ENCODE measurements at regions not wholly inside any gene's neighbourhood (a gene's known extent, or its start where the extent isn't known, plus 50 kb on each side); places are given as distances from the start of the nearest gene placed in this dataset.

DNA sequence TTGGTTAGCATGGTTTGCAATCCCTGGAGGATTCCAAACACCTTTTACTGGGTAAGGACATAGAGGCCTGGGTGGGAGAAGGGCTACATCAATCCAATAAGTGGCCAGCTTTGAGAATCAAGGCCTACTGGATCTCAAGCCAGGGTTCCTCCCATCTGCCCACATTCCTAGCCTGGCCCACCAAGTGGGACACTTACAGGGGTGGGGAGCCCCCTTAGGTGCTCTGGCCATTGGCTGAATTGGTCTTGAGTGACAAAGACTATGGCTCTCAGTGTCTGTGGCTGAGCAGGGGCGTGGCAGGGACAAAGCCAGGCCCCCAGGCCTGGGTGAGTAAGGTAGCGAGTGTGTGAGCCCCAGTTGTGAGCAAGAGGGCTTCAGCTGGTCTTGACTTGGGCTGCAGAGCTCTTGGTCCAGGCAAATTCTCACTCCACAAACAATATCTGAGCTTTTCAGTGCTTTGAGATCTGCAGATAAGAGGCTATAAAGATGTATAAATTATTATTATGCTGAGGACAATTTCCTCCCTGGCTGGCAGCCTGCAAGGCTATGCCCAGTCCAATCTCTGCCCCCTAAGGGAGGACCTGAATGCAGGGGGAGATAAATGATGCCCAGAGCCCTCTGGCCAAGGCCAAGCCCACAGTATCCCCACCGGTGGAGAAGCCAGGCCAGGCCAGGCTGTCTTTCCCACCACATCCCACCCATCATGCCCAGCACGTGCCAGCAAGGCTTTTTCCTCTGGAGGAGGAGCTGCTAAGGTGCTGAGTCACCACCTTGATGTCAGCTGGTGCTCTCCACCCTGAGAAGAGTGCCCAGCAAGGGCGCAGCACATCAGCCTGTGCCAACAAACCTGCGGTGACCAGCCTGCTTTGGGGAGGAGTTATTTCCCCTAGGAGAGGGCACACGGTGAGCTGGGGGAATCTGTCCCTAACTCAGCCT lies 80.7 kb upstream of the DUSP5 start:
- no peak for DNase-seq

DNA sequence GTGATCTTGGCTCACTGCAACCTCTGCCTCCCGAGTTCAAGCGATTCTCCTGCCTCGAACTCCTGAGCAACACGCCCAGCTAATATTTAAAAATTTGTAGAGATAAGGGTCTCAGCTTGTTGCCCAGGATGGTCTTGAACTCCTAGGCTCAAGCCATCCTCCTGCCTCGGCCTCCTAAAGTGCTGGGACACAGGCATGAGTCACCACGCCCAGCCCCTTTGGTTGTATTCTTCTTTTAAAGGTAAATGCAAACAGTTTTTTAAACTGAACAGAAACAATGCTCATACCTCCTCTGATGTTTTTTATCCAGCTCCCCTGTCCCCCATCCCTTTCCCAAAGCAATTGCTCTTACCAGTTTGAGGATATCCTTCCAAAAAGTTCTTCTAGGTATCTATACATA lies 79.5 kb upstream of the DUSP5 start:
- no peak for DNase-seq

DNA sequence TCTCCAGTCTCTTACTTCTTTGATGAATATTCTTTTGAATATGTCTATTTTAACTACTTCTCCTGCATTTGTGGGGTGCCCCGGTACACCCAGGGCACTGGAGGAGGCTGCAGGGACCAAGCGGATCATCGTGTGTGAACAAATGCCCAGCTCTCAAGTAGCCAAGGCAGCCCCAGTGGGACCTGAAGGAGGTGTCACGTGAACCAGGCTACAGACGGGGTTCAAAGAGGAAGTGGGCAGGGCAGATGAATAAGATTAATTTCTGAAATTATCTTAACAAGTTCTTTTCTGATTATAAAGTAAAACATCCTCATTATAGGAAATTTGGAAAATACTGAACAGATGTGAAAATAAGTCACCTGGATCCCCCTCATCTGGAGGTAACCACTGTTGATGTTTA lies 78.4 kb upstream of the DUSP5 start:
- DNase-seq, result no peak

DNA sequence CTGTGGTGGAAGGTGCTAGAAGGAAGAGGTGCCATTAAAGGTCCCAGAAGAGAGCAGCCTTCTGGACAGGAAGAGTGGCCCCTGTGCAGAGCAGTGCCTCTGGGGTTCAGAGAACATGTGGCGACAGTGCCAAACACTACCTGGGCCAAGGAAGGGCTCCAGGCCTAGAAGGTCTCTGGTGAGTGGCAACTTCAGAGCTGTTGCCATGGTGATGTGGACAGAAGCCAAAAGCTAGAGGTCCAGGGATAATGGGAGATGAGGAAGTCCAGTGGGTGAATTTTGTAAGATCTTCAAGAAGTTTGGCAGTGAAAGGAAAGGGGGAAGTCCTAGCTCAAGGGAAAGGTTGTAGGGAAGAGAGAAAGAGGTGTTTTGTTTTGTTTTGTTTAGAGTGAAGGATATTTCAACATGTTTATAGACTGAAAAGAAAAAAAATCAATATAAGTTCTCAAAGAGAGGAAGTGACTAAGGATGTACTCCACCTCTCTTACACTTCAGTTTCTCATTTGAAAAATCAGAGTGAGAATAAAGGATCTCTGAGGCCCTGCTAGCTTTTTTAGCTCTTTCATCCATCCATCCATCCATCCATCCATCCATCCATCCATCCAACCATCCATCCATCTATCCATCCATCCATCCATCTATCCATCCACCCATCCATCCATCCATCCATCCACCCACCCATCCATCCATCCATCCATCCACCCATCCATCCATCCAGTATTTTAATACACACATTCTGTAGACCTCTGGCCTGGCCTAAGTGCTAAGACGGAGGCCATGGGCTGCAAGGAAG lies 77.1 kb upstream of the DUSP5 start:
- no peak for DNase-seq

DNA sequence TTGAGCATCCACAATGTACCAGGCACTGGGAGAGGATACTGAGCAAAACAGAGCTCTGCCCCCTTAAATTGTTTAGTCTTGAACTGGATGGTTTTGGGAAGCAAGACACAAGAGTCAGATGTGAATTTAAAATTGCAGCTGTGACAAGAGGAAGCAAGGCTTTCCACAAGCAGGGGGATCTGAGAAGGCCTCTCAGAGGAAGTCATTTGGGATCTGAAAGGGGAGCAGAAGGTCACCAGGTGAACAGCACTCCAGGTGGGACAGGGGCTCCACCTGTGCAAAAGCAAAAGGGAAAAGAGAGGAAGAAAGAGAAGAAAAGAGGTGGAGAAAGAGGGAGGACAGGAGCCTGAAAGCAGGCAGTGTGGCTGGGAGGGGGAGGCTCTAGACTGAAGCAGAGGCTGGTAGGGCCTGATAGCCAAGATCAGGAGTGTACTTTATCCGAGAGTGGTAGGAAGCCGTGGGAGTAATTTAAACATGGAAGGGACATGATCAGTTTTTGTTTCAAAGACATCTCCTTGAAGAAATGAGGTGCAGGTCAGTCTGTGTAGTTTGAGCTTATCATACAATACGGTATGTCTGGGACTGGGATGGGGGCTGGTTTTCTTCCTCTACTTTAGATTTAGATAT lies 76.1 kb upstream of the DUSP5 start:
- DNase-seq, result no peak

DNA sequence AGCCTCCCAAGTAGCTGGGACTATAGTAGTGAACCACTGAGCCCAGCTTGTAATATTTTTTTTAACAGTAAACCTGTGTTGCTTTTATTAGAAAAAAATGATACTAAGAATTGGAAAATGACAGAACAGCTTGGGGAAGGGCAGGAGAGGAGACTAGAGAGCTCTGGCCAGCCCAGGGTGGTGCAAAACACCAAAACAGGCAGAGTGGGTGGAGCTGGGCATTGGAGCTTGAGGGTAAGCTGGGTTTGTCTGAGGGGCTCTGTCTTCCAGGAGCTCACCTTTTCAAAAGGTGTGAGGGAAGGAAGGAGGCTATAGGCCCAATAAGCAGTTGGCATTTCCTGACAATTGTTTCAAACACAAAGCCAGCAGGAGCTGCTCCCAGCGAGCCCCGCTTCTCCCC lies 75.2 kb upstream of the DUSP5 start:
- no peak for DNase-seq

DNA sequence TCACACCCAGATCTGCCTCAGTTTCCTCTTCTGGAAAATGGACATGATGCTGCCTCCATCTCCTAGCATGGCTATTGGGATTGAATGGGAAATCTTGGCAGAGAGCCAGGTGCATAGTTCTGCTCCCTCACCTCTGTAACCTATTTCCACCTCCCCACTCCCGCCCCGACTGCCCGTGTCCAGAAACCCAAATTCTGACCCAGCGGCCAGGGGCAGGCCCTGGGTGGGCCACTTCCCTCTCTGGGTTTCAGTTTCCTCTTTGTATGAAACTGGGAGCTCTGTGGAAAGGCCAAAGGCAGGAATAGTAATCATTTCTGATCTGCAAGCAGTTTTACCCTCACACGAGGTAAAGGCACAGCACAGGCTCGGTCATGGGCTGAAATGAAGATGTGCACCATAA lies 74.1 kb upstream of the DUSP5 start:
- DNase-seq, result no peak

DNA sequence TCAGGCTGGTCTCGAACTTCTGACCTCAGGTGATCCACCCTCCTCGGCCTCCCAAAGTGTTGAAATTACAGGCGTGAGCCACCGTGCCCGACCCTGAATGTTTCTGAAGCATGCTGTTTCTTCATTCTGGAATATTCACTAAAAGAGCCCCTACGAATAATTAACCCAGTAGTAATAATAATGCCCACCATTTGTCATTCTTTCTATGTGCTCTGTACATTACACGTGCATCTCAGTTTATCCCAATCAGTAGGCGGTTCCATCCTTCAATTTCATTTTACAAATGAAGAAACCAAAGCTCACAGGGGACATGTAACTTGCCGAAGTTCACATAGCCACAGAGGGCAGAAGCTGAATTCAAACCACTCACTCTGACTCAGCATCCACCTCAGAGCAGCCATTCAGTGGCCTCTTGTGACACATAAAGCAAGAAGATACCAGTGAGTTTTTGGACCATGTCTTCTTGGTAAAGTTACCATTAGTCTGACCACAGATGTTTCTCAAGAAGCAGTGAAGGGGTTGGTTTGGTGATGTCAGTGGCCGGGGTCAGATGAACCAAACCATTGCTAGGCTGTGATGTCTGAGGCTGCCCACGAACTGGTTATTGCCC lies 71.9 kb upstream of the DUSP5 start:
- DNase-seq, result no peak

DNA sequence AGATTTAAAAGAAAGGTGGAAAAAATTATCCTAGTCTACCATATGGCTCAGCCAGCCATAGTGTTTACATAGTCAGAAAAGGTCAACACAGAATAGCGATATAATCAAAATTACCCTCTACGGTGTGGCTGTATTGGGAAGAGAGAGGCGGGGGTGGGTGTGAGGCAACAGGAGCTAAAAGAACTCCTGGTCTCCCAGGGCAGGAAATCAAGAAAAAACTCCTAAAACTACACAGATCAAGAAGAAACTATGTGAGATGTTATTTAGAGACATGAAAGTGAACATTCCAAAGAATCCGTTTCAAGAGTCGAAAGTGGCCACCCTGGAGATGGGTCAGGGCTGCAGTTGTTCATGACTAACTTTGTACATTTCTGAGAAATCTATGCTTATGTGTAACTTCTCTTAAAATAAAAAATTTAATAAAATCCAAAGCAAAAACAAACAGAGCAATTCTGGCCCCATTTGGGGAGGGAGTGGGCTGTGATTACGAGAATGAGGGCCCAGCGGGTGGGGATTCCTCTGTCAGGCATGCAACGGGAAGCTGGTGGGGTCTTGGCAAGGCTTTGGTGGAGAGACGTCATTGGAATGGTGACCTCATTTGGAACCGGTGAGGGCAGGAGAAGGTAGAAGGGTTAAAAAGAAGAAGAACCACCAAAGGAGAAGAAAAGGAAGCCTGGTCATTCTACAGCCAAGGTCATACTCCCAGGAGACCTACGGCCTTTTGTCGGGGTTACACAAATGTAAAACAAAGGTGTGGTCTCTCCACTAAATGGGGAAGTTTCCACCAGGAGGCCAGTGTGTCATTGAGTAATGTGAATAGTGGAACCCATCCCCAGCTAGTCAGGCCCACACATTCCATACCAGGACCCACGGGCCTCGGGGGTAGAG lies 71.2 kb upstream of the DUSP5 start:
- no peak for DNase-seq

DNA sequence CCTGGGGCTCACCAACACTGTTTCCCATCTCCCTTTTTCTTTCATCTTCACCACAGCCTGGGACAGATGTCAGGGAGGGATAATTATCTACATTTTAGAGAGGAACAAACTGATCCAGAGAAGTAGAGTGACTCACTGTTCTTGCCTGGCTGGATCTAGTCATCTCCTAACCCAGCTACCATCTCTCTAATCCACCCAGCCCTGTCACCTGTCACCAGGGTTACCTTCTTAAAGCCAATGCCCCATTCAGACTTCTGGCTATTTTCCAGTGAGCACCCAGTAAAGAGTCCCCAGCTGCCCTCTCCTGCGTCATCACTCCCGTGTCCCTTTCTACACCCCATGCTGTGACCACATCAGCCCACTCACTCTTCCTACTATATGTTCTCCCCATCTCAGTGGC lies 68.4 kb upstream of the DUSP5 start:
- DNase-seq, result no peak

DNA sequence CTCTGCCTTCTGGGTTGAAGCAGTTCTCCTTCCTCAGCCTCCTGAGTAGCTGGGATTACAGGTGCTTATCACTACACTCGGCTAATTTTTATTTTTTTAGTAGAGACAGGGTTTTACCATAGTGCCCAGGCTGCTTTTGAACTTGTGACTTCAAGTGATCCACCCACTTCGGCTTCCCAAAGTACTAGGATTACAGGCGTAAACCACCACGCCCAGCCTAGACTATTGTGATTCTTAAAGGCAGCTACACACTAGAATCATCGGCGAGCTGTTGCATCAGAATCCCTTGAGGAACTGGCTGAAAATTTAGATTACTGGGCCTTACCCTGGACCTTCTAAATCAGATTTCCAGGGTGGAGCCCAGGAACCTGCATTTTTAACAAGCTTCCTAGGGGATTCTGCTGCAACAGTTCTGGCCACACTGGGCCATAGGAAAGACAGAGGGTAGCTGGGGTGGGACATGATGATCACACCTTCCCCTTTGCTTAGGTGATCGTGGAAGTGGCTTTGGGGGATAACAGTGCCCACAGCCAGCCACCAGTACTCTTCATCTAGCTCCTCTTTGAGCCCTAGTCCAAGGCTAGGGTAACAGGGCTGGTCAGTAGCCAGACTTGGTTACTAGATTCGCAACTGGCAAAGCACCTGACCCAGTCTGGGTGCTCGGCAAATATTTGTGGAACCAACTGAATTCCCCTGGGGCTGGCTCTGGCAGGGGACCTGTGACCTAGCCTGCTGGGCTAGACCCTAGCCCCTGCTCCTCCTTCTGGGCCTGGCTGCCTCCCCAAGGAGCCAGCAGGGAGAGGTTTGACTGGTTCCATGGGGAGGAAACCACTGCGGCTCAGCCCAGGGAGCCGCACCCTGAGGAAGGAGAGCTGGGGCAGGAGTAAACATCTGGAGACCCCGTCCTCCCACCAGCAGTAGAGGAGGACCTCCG lies 67.1 kb upstream of the DUSP5 start:
- DNase-seq, result no peak

DNA sequence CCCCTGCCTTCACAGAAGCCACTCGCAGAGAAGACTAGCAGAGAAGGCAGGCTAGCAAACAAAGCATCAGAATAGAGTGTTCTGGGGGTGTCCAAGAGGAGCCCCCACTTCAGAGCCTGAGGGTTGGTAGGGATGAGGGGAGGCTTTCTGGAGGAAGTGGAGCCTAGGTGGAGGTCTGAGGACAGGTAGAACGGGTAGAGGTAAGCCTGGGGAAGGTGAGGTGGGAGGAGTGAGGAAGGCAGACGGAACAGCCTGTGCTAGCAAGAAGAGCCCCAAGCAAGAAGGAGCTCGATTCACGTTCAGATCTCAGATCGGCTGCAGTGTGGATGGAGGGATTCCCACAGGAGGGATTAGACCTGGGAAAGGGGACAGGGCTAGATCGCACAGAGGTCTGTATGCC lies 66.0 kb upstream of the DUSP5 start:
- DNase-seq, result no peak

DNA sequence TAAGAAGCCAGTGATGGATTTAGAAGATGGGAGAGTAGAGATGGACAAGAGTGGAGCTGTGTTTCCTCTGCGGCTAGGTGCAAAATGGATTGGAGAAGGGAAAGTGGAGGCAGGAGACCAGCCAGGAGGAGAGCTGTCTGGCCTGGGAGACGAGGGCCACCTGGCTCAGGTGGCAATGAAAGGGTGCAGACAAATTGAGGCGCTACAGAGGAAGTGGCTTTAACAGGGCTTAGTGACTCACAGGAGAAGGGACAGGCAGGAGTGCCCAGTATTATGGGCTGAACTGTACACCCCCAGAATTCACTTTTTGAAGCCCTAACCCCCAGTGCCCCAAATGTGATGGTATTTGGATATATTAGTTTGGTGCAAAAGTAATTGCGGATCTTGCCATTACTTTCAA lies 65.6 kb upstream of the DUSP5 start:
- no peak for DNase-seq

DNA sequence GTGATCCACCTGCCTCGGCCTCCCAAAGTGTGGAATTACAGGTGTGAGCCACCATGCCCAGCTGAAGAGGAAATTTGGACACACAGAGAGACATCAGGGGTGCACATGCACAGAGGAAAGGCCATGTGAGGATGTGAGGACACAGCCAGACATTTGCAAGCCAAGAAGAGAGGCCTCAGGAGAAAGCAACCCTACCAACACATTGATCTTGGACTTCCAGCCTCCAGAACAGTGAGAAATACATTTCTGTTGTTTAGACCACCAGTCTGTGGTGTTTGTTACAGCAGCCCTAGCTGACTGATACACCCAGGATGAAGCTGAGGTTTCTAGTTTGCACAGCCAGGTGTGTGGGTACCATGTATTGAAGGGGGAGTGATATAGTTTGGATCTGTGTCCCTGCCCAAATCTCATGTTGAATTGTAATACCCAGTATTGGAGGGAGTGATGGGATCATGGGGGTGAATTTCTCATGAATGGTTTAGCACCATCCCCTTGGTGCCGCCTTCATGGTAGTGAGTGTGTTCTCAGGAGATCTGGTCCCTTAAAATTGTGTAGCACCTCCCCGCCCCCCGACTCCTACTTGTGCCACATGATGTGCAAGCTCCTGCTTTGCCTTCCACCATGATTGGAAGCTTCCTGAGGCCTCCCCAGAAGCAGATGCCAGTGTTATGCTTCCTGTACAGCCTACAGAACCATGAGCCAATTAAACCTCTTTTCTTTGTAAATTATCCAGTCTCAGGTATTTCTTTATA lies 64.7 kb upstream of the DUSP5 start:
- DNase-seq, result no peak

DNA sequence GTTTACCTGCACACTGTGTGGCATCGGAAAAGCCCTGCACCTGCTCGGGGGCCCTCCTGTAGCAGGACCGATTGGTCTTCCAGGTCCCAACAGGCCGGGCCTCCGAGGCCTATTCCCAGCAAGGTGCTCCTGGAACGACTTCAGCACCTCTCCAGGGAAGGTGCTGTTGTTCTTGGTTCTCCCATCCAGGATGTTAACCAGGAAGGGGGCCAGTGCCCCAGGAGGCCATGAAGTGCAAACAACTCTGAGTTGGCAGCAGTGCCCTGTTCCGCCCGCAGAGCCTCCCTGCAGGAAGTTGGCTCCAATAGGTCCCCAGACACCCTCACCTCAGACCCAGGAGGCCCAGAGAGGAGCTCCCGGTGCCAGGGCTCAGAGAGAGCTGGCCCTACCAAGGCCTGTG lies 64.0 kb upstream of the DUSP5 start:
- DNase-seq, result peak in 1 of 2 experiments; percentile 48

DNA sequence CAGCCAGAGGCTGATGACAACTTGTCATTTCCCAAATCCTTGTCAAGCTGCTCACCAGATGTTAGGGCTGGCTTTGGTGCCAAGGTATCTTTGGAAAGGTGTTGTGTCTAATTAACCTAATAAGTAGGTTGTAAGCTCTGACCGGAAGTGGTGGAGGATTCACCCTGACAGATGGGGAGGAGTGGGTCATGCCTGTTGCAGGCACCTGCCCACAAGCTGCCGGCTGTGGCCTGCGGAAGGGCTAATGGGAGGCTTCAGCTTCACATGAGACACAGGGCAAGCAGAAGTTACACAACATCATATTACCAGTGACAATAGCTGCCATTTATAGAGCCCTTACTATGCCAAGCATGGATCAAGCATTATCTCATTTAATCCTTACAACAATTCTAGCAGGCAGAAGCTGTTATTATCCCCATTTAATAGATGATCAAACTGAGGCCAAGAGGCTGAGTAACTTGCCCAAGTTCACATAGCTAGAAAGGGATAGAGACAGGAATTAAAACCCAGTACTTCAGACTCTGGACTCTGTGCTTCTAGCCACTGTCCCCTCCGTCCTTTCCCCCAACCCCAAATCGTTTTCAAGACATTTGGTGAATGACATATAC lies 63.1 kb upstream of the DUSP5 start:
- peak in 1 of 2 experiments; percentile 1 for DNase-seq

DNA sequence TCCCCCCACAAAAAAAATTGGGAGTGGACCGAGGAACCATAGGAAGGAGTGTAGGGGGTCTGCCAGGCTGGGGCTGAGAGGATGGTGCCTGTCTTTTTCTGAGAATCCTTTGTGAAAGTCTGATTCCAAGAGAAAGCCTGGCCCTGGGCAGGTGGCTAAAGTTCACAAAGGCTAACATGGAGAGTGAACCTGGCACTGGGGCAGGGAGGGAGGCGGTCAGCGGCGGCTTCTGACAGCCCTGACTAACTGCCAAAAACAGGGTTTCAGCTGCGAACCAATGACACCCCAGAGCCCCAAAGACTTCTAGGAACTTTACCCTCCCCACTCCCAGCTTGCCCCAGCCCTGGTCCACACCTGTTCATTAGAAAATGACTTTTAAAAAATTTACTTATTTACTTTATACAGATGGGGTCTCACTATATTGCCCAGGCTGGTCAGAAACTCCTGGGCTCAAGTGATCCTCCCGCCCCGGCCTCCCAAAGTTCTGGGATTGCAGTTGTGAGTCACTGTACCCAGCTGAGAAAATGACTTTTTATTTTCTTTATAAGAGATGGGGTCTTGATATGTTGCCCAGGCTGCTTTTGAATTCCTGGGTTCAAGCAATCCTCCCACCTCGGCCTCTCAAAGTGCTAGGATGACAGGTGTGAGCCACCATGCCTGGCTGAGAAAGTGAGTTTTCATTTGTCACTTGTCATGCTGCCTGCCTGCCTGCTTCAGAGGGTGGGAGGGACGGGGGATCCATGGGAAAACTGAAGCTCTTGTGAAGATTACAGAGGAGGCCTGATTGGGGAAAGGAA lies 61.0 kb upstream of the DUSP5 start:
- DNase-seq, result no peak

DNA sequence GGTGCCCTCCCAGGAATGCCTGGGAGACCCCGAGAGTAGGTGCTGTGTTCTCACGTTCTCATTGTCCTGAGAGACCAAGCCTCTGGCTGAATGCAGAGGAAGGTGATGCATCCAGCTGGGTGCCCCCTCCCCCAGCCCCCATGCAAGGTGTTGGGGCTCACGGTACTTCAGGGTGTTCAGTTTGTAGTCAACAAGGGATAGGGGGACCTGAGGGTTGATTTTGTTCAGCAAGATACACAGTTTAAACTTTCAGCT lies 60.4 kb upstream of the DUSP5 start:
- no peak for DNase-seq

DNA sequence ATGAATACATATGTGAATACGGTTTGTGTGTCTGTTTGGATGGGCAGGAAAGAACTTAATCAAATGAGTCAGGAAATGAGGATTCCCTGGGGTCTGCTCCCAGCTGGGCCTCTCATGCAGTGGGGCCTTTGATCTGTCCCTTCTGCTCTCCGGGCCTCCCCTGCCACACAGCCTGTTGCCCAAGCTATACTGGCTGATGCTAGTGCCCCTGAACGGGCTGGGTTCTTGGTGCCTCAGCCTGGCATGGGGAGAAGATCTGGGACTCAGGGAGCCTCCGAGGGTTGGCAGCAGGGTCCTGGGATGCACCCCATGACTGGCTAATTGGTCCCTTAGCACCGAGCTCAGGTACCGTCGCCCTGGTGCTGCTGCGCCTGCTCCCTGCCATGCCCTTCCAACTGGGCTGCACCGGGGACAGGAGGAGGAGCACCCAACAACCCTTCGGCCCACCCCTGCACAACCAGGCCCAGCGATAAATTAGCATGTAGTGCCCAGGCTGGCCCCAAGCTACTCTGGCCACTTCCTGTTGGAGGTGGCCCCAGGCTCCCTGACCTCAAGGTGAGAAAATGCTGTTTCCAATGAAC lies 59.9 kb upstream of the DUSP5 start:
- no peak for DNase-seq
